ENCODE measurements at regions not wholly inside any gene's neighbourhood (a gene's known extent, or its start where the extent isn't known, plus 50 kb on each side); places are given as distances from the start of the nearest gene placed in this dataset.

DNA sequence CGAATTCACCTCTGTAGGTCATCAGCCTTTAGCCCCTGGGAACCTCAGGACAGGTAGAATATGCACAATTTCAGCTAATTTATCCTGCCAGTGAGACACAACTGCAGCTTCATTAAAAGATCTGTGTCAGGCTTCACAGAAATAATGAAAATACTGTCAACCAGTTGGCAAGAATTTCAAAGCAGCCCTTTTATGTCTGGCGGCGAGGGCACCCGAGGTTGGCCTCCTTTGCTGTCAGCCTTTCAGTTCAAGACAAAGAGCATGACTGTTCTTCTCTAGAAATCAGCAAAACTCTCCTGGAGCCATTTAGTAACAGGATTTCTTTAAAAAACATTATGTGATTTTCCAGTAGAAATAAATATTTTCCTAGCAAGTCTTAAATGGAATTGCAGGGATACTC, 75.9 kb downstream of the BBS10 start:
- TF ChIP-seq, protein P1, sequence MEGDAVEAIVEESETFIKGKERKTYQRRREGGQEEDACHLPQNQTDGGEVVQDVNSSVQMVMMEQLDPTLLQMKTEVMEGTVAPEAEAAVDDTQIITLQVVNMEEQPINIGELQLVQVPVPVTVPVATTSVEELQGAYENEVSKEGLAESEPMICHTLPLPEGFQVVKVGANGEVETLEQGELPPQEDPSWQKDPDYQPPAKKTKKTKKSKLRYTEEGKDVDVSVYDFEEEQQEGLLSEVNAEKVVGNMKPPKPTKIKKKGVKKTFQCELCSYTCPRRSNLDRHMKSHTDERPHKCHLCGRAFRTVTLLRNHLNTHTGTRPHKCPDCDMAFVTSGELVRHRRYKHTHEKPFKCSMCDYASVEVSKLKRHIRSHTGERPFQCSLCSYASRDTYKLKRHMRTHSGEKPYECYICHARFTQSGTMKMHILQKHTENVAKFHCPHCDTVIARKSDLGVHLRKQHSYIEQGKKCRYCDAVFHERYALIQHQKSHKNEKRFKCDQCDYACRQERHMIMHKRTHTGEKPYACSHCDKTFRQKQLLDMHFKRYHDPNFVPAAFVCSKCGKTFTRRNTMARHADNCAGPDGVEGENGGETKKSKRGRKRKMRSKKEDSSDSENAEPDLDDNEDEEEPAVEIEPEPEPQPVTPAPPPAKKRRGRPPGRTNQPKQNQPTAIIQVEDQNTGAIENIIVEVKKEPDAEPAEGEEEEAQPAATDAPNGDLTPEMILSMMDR (IDR thresholded peaks at IDR 0.05): no peak
- TF ChIP-seq POLR2AphosphoS5 (IDR thresholded peaks at IDR 0.05; ENCODE audit: low read depth, low read length): no peak

All from Panc1 (cell line).